Tibial nerve (tissue), 4 donors: ENCODE measurements at regions not wholly inside any gene's neighbourhood (a gene's known extent, or its start where the extent isn't known, plus 50 kb on each side); places are given as distances from the start of the nearest gene placed in this dataset.

Source experiments
- DNase-seq, 2 donors: peaks; one replicate each; pipeline ENCODE4 v3.0.0-alpha.2; 2019; ENCODE audit warnings: low spot score in 2 of 2
- H3K27ac ChIP-seq, 4 donors: fragments of 200-600 bp; sonication (generic) in 3 of 4; one replicate each; pipeline ENCODE4 v1.5.1; 2017 to 2019; ENCODE audit warnings: mild to moderate bottlenecking in 1 of 4
- H3K27me3 ChIP-seq, 2 donors: fragments of 200-600 bp; sonication (generic) in 1 of 2; one replicate each; pipeline versions ENCODE4 v1.5.1 to v1.6.0; 2017 to 2019
- H3K36me3 ChIP-seq, 3 donors: fragments of 200-600 bp; sonication (generic); one replicate each; pipeline ENCODE4 v1.5.1; 2018 to 2019
- H3K4me1 ChIP-seq, 4 donors: fragments of 200-600 bp; sonication (generic) in 3 of 4; one replicate each; pipeline ENCODE4 v1.5.1; 2017 to 2019
- H3K4me3 ChIP-seq, 4 donors: fragments of 200-600 bp; sonication (generic) in 3 of 4; one replicate each; pipeline ENCODE4 v1.5.1; 2017 to 2019; ENCODE audit warnings: mild to moderate bottlenecking in 1 of 4, moderate library complexity in 1 of 4
- H3K9me3 ChIP-seq, 4 donors: fragments of 200-600 bp; sonication (generic) in 3 of 4; one replicate each; pipeline ENCODE4 v1.5.1; 2017 to 2019
- CTCF ChIP-seq, 5 experiments: fragments of 200-600 bp in 3 of 5; fragments of 450-650 bp in 2 of 5; sonication (generic) in 3 of 5; IDR thresholded peaks; one replicate each; pipeline ENCODE4 v1.5.1; 2016 to 2019; ENCODE audit warnings: antibody characterized with exemption in 5 of 5, mild to moderate bottlenecking in 3 of 5, moderate library complexity in 2 of 5
- EP300 ChIP-seq, 2 donors: sonication (generic); formaldehyde crosslinking; IDR thresholded peaks; one replicate each; pipeline ENCODE4 v1.6.1; 2017; ENCODE audit warnings: antibody characterized with exemption in 2 of 2, mild to moderate bottlenecking in 1 of 2
- POLR2A ChIP-seq, 2 donors: fragments of 450-650 bp; IDR thresholded peaks; one replicate each; pipeline ENCODE4 v1.6.1; 2017; ENCODE audit warnings: antibody characterized with exemption in 2 of 2, mild to moderate bottlenecking in 2 of 2, moderate library complexity in 2 of 2
- WGBS, 2 donors: methylation state at CpG; one replicate each; pipeline ENCODE4 v1.1.5; 2018; 5-methylcytosine and 5-hydroxymethylcytosine counted together

GRCh38 chr12:115519887-115520286 is 757.6 kb downstream of the MED13L start:
- Histone ChIP-seq H3K27me3 (no peaks in the 10 kb centered on the region), H3K9me3 (peaks cover 0 to 18% (median 0%) of the 10 kb centered on the region in 4 donors), H3K27ac (no peak overlapping the region), H3K4me3 (no peak overlapping the region), H3K36me3 (no peaks in the 10 kb centered on the region), H3K4me1 (no peaks in the 10 kb centered on the region)
- TF ChIP-seq POLR2A (IDR thresholded peaks at IDR 0.05) (no peak), CTCF (IDR thresholded peaks at IDR 0.05) (no peak), EP300 (IDR thresholded peaks at IDR 0.05) (no peak)
- 87 to 88% methylated on average over 2 of the region's 2 CpGs for WGBS, 2 donors
- DNase-seq: no peak

GRCh38 chr12:115519359-115519758 is 758.1 kb downstream of the MED13L start:
- peaks cover 0 to 18% (median 0%) of the 10 kb centered on the region in 4 donors for H3K9me3 ChIP-seq
- no peak for TF ChIP-seq POLR2A (IDR thresholded peaks at IDR 0.05)
- TF ChIP-seq EP300 (IDR thresholded peaks at IDR 0.05): no peak
- TF ChIP-seq CTCF (IDR thresholded peaks at IDR 0.05): no peak
- H3K36me3 ChIP-seq: no peaks in the 10 kb centered on the region
- 64 to 67% methylated on average over 1 of the region's 1 CpG for WGBS, 2 donors
- no peak overlapping the region for H3K4me3 ChIP-seq
- no peak for DNase-seq
- no peak overlapping the region for H3K27ac ChIP-seq
- no peaks in the 10 kb centered on the region for H3K27me3 ChIP-seq
- no peaks in the 10 kb centered on the region for H3K4me1 ChIP-seq

- Histone ChIP-seq H3K27me3 (no peaks in the 10 kb centered on the region), H3K36me3 (no peaks in the 10 kb centered on the region)
Measured at GRCh38 chr12:115517913-115518312, 759.6 kb downstream of the MED13L start.

GRCh38 chr12:115511986-115512711 is 765.3 kb downstream of the MED13L start:
- TF ChIP-seq POLR2A (IDR thresholded peaks at IDR 0.05) (no peak), CTCF (IDR thresholded peaks at IDR 0.05) (no peak), EP300 (IDR thresholded peaks at IDR 0.05) (no peak)
- Histone ChIP-seq H3K4me3 (no peak overlapping the region), H3K27me3 (no peaks in the 10 kb centered on the region), H3K27ac (no peak overlapping the region), H3K36me3 (no peaks in the 10 kb centered on the region), H3K4me1 (no peaks in the 10 kb centered on the region), H3K9me3 (peaks cover 0 to 31% (median 0%) of the 10 kb centered on the region in 4 donors)
- DNase-seq: no peak

More at GRCh38 chr12:115517913-115518312, 759.6 kb downstream of the MED13L start:
- Histone ChIP-seq H3K4me1 (no peaks in the 10 kb centered on the region), H3K27ac (no peak overlapping the region), H3K4me3 (no peak overlapping the region), H3K9me3 (peaks cover 0 to 30% (median 0%) of the 10 kb centered on the region in 4 donors)
- DNase-seq: no peak
- 95 to 96% methylated on average over 4 of the region's 4 CpGs for WGBS, 2 donors
- TF ChIP-seq EP300 (IDR thresholded peaks at IDR 0.05): no peak

GRCh38 chr12:115511305-115511704 is 766.2 kb downstream of the MED13L start:
- H3K27ac ChIP-seq: no peak overlapping the region
- H3K4me1 ChIP-seq: no peaks in the 10 kb centered on the region
- 48 to 86% methylated on average over 2 of the region's 2 CpGs for WGBS, 2 donors
- no peaks in the 10 kb centered on the region for H3K36me3 ChIP-seq
- peaks cover 0 to 31% (median 0%) of the 10 kb centered on the region in 4 donors for H3K9me3 ChIP-seq
- no peak for DNase-seq
- H3K27me3 ChIP-seq: no peaks in the 10 kb centered on the region
- H3K4me3 ChIP-seq: no peak overlapping the region
- TF ChIP-seq POLR2A (IDR thresholded peaks at IDR 0.05) (no peak), EP300 (IDR thresholded peaks at IDR 0.05) (no peak), CTCF (IDR thresholded peaks at IDR 0.05) (no peak)
